ENCODE measurements at regions not wholly inside any gene's neighbourhood (a gene's known extent, or its start where the extent isn't known, plus 50 kb on each side); places are given as distances from the start of the nearest gene placed in this dataset.

DNA sequence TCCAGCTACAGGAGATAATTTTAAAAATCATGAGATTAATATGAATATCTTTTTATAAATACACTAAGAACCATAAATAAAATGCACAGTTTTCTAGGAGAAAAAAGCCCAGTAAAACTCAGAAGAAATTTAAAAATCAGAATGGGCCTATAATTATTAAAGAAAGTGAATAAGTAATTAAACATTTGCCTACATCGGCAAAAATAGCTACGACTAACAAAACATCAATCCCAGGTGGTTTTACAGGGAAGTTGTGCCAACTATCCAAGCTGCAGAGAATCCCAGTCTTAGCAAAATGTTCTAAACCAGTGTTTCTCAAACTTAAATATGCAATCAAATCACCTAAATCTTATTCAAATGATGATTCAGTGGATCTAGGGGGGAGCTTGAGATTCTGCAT, 180.0 kb downstream of the TRIM29 start:
- Histone ChIP-seq H3K4me1 (no peaks in the 10 kb centered on the region), H3K9me3 (no peaks in the 10 kb centered on the region), H3K27ac (no peak overlapping the region), H3K27me3 (peaks cover 6% of the 10 kb centered on the region), H3K36me3 (no peaks in the 10 kb centered on the region), H3K4me3 (no peak overlapping the region)
- no peak for TF ChIP-seq POLR2AphosphoS5 (IDR thresholded peaks at IDR 0.05)
- TF ChIP-seq, protein P1, sequence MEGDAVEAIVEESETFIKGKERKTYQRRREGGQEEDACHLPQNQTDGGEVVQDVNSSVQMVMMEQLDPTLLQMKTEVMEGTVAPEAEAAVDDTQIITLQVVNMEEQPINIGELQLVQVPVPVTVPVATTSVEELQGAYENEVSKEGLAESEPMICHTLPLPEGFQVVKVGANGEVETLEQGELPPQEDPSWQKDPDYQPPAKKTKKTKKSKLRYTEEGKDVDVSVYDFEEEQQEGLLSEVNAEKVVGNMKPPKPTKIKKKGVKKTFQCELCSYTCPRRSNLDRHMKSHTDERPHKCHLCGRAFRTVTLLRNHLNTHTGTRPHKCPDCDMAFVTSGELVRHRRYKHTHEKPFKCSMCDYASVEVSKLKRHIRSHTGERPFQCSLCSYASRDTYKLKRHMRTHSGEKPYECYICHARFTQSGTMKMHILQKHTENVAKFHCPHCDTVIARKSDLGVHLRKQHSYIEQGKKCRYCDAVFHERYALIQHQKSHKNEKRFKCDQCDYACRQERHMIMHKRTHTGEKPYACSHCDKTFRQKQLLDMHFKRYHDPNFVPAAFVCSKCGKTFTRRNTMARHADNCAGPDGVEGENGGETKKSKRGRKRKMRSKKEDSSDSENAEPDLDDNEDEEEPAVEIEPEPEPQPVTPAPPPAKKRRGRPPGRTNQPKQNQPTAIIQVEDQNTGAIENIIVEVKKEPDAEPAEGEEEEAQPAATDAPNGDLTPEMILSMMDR (IDR thresholded peaks at IDR 0.05), result no peak
- no peak for TF ChIP-seq EP300 (IDR thresholded peaks at IDR 0.05)
- no peak for TF ChIP-seq POLR2A (IDR thresholded peaks at IDR 0.05)
- 39% methylated on average over 2 of the region's 2 CpGs for WGBS
- DNase-seq (ENCODE audit: low spot score in 2 of 2), result no peak

DNA sequence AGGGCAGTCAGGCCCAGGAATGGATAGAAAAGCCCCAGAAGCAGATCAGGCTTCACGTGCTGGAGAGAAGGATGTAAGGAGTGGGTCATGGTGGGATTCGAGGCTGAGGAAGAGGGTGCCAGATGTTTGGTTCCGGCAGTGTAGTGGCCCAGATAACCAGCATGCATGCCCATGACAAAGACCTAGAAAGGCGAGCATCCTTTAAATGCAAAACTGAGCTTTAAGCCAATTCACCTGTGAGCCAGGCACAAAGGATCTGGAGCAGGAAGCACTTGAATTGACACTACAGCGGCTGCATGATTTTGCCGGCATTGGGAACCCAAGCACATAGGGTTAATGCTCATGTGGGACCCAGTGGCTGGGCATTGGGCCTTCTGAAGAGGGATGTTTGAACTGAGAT, 185.5 kb downstream of the TRIM29 start:
- Histone ChIP-seq H3K27ac (no peak overlapping the region), H3K9me3 (no peaks in the 10 kb centered on the region), H3K4me3 (no peak overlapping the region), H3K27me3 (peaks cover 10% of the 10 kb centered on the region), H3K36me3 (no peaks in the 10 kb centered on the region), H3K4me1 (no peaks in the 10 kb centered on the region)
- no peak for DNase-seq (ENCODE audit: low spot score in 2 of 2)
- WGBS, result 83% methylated on average over 6 of the region's 6 CpGs
- TF ChIP-seq POLR2AphosphoS5 (IDR thresholded peaks at IDR 0.05) (no peak), POLR2A (IDR thresholded peaks at IDR 0.05) (no peak), EP300 (IDR thresholded peaks at IDR 0.05) (no peak)
- TF ChIP-seq, protein P1 (IDR thresholded peaks at IDR 0.05), result no peak

DNA sequence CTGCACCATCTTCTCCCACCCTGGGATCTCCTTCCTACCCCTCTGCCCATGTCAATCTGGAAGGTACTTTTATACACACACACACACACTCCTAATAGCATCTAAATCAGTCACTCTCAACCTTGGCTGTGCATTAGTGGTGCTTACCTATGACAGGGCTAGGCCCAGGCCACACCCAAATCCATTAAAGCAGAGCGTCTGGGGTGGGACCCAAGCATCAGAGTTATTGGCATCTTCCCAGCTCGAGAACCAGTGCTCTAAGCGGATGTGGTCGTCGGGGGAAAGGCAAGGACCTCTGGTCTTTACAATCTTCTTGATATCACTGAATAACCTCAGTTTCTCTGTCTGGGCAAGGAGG, 194.6 kb downstream of the TRIM29 start:
- no peak overlapping the region for H3K27ac ChIP-seq
- no peaks in the 10 kb centered on the region for H3K4me1 ChIP-seq
- no peaks in the 10 kb centered on the region for H3K9me3 ChIP-seq
- DNase-seq (ENCODE audit: low spot score in 2 of 2), result no peak
- TF ChIP-seq, protein P1 (IDR thresholded peaks at IDR 0.05), result no peak
- TF ChIP-seq EP300 (IDR thresholded peaks at IDR 0.05) (no peak), POLR2AphosphoS5 (IDR thresholded peaks at IDR 0.05) (no peak), POLR2A (IDR thresholded peaks at IDR 0.05) (no peak)
- H3K36me3 ChIP-seq, result no peaks in the 10 kb centered on the region
- 60% methylated on average over 5 of the region's 5 CpGs for WGBS
- peaks cover 12% of the 10 kb centered on the region for H3K27me3 ChIP-seq
- H3K4me3 ChIP-seq, result no peak overlapping the region

DNA sequence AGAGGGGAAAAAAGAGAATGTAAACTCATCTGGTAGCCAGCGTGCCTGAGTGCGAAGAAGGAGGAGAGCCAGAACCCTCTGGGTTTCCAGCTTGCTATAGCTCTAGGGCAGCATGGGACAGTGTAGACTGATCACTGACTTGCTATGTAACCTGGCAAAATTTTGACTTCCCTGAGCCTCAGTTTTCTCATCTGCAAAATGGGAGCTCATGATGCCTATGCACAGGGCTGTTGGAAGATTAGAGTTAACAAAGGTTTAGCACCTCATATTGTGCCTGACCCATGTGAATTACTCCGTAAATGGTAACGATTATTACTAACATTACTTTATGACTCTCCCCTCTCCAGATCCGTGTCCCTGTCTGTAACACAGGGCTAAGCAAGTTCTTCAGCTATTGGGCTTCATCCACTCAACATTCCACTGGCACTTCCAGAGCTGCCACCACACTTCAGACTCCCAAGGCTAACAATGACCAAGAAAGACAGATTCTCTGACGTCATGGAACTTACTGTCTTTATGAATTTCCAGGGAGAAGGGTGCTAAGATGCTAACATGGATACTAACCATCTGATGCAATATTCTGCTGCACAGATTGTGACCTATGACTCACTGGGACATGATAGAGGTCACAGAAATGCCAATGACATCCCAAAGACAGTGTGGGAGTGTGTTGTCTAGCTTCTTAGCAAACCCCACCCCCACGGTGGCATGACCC, 195.2 kb downstream of the TRIM29 start:
- Histone ChIP-seq H3K9me3 (no peaks in the 10 kb centered on the region), H3K4me1 (no peaks in the 10 kb centered on the region), H3K4me3 (no peak overlapping the region), H3K27me3 (peaks cover 12% of the 10 kb centered on the region), H3K27ac (no peak overlapping the region), H3K36me3 (no peaks in the 10 kb centered on the region)
- TF ChIP-seq EP300 (IDR thresholded peaks at IDR 0.05), result no peak
- TF ChIP-seq, protein P1 (IDR thresholded peaks at IDR 0.05), result no peak
- no peak for TF ChIP-seq POLR2AphosphoS5 (IDR thresholded peaks at IDR 0.05)
- no peak for TF ChIP-seq POLR2A (IDR thresholded peaks at IDR 0.05)
- DNase-seq (ENCODE audit: low spot score in 2 of 2), result no peak
- 87% methylated on average over 7 of the region's 7 CpGs for WGBS

DNA sequence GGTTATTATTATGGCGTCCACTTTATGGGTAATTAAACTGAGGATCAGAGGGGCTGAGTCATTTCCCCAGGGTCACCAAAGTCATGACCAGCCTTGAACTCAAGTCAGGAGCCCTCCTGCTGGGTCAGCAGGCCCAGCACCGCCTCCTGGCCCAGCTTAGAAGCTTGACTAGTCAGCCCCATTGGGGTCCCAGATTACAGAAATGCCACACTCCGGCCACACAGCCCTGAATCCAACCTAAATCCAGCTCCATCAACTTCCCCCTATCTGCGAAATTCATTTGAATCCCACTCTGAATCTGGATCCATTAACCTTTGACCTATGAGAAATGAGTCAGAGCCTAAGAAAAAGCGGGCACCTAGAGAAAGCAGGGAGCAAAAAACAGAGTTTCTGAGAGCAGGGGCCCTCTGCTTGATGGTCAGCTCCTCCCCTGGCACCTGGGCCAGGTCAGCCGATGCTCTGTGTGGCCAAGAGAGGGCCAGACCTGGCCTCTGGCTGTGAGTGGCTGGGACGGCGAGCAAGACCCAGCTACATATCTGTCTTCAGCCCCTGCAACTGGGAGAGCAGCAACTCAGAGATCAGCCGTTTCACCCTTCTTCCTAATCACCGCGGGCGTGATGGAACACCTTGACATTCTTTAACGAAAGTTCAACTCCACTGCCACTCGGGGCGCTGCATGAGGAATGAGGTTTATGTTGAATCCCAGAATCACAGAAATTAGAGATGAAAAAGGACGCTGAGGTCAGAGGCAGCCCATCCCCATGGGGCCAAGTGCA, 196.1 kb downstream of the TRIM29 start:
- Histone ChIP-seq H3K4me3 (no peak overlapping the region), H3K9me3 (no peaks in the 10 kb centered on the region), H3K36me3 (no peaks in the 10 kb centered on the region), H3K27me3 (peaks cover 9% of the 10 kb centered on the region), H3K27ac (no peak overlapping the region), H3K4me1 (no peaks in the 10 kb centered on the region)
- 85% methylated on average over 15 of the region's 16 CpGs for WGBS
- DNase-seq (ENCODE audit: low spot score in 2 of 2), result no peak
- TF ChIP-seq POLR2A (IDR thresholded peaks at IDR 0.05), result no peak
- TF ChIP-seq, protein P1 (IDR thresholded peaks at IDR 0.05), result no peak
